ENCODE measurements at regions not wholly inside any gene's neighbourhood (a gene's known extent, or its start where the extent isn't known, plus 50 kb on each side); places are given as distances from the start of the nearest gene placed in this dataset.
"Not testable (repeated sequence)": the region's sequence is repeated elsewhere in the genome, so short reads cannot be mapped to it uniquely, and the experiment has no call there.

DNA sequence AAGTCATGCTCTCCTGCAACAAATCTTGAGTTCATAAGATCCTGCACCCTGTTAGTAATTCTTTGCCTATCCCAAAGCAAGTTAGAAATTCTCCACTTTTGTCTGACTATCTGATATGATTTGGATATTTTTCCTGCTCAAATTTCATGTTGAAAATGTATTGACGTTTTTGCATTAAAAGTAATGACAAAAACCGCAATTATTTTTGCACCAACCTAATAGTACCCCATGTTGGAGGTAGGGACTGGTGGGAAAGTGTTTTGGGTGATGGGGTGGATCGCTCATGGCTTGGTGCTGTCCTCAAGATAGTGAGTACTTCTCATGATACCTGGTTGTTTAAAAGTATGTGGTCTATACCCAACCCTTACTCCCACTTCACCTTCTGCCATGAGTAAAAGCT lies 713.4 kb downstream of the CDH18 start:
- ChIA-PET CTCF (no interaction called here), POLR2A (no interaction called here)

DNA sequence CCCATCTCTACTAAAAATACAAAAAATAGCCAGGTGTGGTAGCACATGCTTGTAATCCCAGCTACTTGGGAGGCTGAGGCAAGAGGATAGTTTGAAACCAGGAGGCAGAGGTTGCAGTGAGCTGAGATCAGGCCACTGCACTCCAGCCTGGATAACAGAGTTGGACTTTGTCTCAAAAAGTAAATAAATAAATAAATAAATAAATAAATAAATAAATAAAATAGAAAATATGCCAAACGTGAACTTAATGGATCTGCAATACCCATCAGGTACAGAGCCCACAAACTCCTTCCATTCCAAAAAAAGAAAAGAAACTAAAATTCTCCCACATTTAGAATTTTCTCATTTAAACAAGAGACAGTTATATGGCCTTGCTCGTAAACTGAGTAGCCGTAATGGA lies 702.7 kb downstream of the CDH18 start:
- Mint-ChIP-seq H3K4me3 (no peak overlapping the region), H3K4me1 (ENCODE audit: low read depth) (no peaks in the 10 kb centered on the region), H3K36me3 (no peaks in the 10 kb centered on the region), H3K27ac (no peak overlapping the region), H3K27me3 (no peaks in the 10 kb centered on the region), H3K9me3 (peaks cover 14% of the 10 kb centered on the region)
- POLR2A ChIA-PET, result no interaction called here
- intact Hi-C loops (cut with micrococcal nuclease), result no loop called here
- no peak for DNase-seq
- CTCF ChIA-PET, result no interaction called here

More for the DNA sequence above, 713.4 kb downstream of the CDH18 start:
- H3K36me3 Mint-ChIP-seq, result no peaks in the 10 kb centered on the region
- H3K27me3 Mint-ChIP-seq, result no peaks in the 10 kb centered on the region
- intact Hi-C loops (cut with micrococcal nuclease), result no loop called here
- no peak overlapping the region for H3K4me3 Mint-ChIP-seq
- no peaks in the 10 kb centered on the region for H3K4me1 Mint-ChIP-seq (ENCODE audit: low read depth)
- no peak overlapping the region for H3K27ac Mint-ChIP-seq
- H3K9me3 Mint-ChIP-seq, result peaks cover 17% of the 10 kb centered on the region
- no peak for DNase-seq

DNA sequence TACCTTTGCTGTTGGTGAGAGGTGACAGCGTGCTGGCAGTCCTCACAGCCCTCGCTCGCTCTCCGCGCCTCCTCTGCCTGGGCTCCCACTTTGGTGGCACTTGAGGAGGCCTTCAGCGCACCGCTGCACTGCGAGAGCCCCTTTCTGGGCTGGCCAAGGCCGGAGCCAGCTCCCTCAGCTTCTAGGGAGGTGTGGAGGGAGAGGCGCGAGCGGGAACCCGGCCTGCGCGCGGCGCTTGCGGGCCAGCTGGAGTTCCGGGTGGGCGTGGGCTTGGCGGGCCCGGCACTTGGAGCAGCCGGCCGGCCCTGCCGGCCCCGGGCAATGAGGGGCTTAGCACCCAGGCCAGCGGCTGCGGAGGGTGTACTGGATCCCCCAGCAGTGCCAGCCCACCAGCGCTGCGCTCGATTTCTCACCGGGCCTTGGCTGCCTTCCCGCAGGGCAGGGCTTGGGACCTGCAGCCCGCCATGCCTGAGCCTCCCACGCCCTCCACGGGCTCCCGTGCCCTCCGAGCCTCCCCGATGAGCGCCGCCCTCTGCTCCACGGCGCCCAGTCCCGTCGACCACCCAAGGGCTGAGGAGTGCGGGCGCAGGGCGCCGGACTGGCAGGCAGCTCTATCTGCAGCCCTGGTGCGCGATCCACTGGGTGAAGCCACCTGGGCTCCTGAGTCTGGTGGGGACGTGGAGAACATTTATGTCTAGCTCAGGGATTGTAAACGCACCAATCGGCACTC lies 700.3 kb downstream of the CDH18 start:
- POLR2A ChIA-PET; intact Hi-C loops (cut with micrococcal nuclease); H3K4me3 Mint-ChIP-seq; H3K27ac Mint-ChIP-seq; H3K4me1 Mint-ChIP-seq (ENCODE audit: low read depth); CTCF ChIA-PET; DNase-seq; H3K36me3 Mint-ChIP-seq; H3K27me3 Mint-ChIP-seq: not testable (repeated sequence)
- H3K9me3 Mint-ChIP-seq, result peaks cover 14% of the 10 kb centered on the region

DNA sequence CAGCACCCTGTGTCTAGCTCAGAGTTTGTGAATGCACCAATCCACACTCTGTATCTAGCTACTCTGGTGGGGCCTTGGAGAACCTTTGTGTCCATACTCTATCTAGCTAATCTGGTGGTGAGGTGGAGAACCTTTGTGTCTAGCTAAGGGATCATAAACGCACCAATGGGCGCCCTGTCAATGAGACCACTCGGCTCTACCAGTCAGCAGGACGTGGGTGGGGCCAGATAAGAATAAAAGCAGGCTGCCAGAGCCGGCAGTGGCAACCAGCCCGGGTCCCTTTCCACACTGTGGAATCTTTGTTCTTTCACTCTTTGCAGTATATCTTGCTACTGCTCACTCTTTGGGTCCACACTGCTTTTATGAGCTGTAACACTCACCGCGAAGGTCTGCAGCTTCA lies 699.7 kb downstream of the CDH18 start:
- H3K27ac Mint-ChIP-seq; intact Hi-C loops (cut with micrococcal nuclease); H3K4me1 Mint-ChIP-seq (ENCODE audit: low read depth); CTCF ChIA-PET; POLR2A ChIA-PET; DNase-seq; H3K27me3 Mint-ChIP-seq; H3K4me3 Mint-ChIP-seq; H3K36me3 Mint-ChIP-seq: not testable (repeated sequence)
- peaks cover 14% of the 10 kb centered on the region for H3K9me3 Mint-ChIP-seq

DNA sequence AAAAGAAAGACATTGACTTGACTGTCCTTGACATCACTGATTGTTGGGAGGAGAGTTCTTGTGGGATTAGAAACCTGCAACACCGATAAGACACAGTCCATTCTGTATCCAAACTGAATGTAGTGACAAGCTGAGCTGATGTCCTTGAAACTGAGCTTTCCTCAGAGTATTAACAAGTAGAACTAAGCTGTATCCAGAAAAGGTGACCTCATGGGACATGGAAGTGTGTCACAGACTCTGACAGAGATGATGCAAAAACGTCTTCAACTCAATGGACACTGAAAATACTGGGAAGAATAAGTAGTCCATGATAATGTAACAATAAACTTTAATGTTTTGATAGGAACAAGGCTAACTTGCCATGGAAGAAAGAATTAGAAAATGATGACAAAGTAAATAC lies 690.1 kb downstream of the CDH18 start:
- Mint-ChIP-seq H3K27ac (no peak overlapping the region), H3K27me3 (no peaks in the 10 kb centered on the region), H3K9me3 (peaks cover 3% of the 10 kb centered on the region), H3K4me3 (no peak overlapping the region), H3K4me1 (ENCODE audit: low read depth) (no peaks in the 10 kb centered on the region), H3K36me3 (no peaks in the 10 kb centered on the region)
- intact Hi-C loops (cut with micrococcal nuclease), result no loop called here
- no peak for DNase-seq
- POLR2A ChIA-PET, result no interaction called here
- CTCF ChIA-PET, result no interaction called here

DNA sequence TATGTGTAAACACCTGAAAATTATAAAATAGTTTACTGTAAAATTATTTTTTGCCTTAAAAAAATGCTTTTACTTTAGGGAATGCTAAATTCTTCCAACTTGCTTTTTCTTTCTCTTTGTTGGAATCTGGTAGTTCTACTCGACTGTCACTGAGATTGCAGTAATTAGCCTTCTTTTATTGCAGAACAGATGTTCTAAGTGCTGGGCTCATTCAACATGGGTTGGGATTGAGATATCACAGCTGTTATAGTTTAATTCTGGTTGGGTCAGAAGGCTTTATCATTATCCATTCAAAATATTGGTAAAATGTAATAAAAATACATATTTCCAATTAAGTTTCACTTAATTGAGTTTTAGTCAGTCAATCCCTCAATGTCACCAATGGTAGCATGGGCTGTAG lies 686.7 kb downstream of the CDH18 start:
- no peak overlapping the region for H3K4me3 Mint-ChIP-seq
- H3K4me1 Mint-ChIP-seq (ENCODE audit: low read depth), result no peaks in the 10 kb centered on the region
- no peaks in the 10 kb centered on the region for H3K36me3 Mint-ChIP-seq
- CTCF ChIA-PET, result no interaction called here
- no peak overlapping the region for H3K27ac Mint-ChIP-seq
- DNase-seq, result no peak
- intact Hi-C loops (cut with micrococcal nuclease), result no loop called here
- no peaks in the 10 kb centered on the region for H3K27me3 Mint-ChIP-seq
- POLR2A ChIA-PET, result no interaction called here
- H3K9me3 Mint-ChIP-seq, result peaks cover 3% of the 10 kb centered on the region

DNA sequence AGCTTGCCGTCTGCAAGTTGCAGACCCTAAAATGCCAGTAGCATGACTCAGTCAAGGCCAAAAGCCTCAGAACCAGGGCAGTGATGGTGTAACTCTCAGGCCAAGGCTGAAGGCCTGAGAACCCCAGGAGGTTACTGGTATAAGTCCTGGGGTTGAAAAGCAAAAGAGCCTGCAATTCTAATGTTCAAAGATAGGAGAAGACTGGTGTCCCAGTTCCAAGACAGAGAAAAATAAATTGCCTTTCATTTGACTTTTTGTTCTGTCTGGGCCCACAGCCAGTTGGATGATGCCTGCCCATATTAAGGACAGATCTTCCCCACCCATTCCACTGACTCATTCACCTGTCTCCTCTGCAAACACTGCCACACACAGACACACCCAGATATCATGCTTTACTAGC lies 673.2 kb downstream of the CDH18 start:
- Mint-ChIP-seq H3K27ac (no peak overlapping the region), H3K36me3 (no peaks in the 10 kb centered on the region), H3K27me3 (no peaks in the 10 kb centered on the region), H3K4me3 (no peak overlapping the region), H3K4me1 (ENCODE audit: low read depth) (no peaks in the 10 kb centered on the region), H3K9me3 (peaks cover 16% of the 10 kb centered on the region)
- ChIA-PET POLR2A (no interaction called here), CTCF (no interaction called here)
- DNase-seq, result no peak
- intact Hi-C loops (cut with micrococcal nuclease), result no loop called here

DNA sequence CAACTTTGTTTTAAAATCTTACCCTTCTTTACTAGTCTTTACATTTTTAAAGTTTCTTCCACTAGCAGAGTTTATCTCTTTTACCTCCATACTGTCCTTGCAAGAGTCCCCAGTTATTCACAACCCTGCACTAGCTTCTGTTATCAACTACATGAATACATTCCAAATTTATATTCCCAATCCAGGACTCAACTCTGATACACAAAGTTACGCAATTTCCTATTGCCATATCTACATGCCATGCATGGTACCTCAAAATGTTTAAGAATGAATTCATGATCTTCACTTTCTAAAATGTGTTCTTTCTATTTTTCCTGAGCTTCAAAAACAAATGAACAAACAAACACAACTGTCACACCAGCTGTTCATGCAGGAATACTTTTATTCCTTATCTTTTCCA lies 668.7 kb downstream of the CDH18 start:
- intact Hi-C loops (cut with micrococcal nuclease), result no loop called here
- ChIA-PET POLR2A (no interaction called here), CTCF (no interaction called here)
- H3K36me3 Mint-ChIP-seq, result no peaks in the 10 kb centered on the region
- H3K4me1 Mint-ChIP-seq (ENCODE audit: low read depth), result no peaks in the 10 kb centered on the region
- H3K4me3 Mint-ChIP-seq, result no peak overlapping the region
- H3K9me3 Mint-ChIP-seq, result peaks cover 18% of the 10 kb centered on the region
- DNase-seq, result no peak
- H3K27ac Mint-ChIP-seq, result no peak overlapping the region
- no peaks in the 10 kb centered on the region for H3K27me3 Mint-ChIP-seq

DNA sequence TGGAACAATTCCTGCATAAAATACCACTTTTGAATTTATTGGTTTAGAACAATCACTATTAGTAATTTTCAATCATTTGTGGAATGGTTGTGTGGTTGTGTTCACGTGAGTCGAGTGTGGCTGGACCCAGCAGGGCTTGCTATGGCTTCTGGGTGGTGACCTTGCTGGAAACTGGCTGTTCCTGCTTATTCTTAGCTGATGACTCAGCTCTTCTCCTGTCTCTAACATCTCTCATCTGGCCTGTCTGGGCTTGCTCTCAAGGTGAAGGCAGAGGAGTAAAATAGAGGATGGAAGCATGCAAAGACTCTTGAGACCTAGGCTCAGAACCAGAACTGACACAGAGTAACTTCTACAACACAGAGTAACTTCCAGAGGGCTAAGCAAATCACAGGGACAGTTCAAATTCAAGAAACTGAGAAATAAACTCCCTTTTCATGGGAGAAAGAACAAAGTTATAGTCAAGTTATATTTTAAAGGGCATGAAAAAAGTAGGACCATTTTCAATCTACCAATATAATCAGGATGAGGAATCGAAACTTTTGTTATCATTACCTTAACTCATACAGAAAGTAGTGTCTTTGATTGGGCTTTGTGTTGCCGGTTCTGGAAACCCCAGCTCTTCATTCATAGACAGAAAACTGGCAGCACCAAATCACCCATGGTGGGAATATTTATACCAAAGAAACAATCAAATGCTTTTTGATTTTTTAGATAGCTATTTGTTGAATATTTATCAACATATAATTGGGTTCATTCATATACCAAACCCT lies 665.1 kb downstream of the CDH18 start:
- DNase-seq, result no peak
- no peaks in the 10 kb centered on the region for H3K4me1 Mint-ChIP-seq (ENCODE audit: low read depth)
- H3K36me3 Mint-ChIP-seq, result no peaks in the 10 kb centered on the region
- H3K27ac Mint-ChIP-seq, result no peak overlapping the region
- CTCF ChIA-PET, result no interaction called here
- H3K4me3 Mint-ChIP-seq, result no peak overlapping the region
- POLR2A ChIA-PET, result no interaction called here
- peaks cover 13% of the 10 kb centered on the region for H3K9me3 Mint-ChIP-seq
- intact Hi-C loops (cut with micrococcal nuclease), result no loop called here
- H3K27me3 Mint-ChIP-seq, result no peaks in the 10 kb centered on the region

DNA sequence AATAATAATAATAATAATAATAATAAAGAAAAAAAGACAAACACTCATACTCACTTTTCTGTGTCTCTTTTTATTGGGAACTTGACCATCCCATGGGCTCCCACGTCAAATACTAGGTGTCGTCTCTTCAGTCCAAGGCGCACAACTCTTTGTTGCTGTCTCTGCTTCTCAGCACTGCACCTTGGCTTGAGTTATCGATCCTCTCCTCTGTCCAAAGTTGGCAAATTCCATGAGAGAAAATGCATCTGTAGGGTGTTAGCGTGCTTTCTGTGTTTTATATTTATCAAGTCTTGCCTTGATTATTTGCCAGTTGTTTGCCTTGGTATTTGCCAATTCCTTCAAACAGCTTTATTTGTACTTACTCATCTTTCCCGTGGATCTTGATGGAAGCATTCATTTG lies 653.7 kb downstream of the CDH18 start:
- H3K9me3 Mint-ChIP-seq, result peaks cover 25% of the 10 kb centered on the region
- H3K4me1 Mint-ChIP-seq (ENCODE audit: low read depth), result no peaks in the 10 kb centered on the region
- no peaks in the 10 kb centered on the region for H3K27me3 Mint-ChIP-seq
- CTCF ChIA-PET, result no interaction called here
- POLR2A ChIA-PET, result no interaction called here
- intact Hi-C loops (cut with micrococcal nuclease), result no loop called here
- H3K36me3 Mint-ChIP-seq, result no peaks in the 10 kb centered on the region
- H3K27ac Mint-ChIP-seq, result no peak overlapping the region
- DNase-seq, result no peak
- no peak overlapping the region for H3K4me3 Mint-ChIP-seq

DNA sequence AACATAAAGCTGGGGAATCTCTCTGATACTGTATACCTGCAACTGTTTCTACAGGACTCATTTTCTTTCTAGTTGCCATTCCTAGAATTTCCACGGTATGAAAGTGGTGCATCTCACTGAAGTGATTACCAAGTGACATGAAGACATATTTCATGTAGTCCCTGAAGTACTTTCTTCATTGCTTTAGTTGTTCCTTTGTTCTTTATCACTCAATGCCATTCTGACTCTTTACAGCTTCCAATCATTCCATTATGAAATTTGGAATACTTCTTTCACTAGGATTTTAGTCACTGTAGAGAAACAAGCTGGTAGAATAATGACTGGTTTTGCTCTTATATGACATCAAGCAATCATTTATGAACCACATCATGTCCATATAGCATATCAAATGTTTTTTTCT lies 645.1 kb downstream of the CDH18 start:
- intact Hi-C loops (cut with micrococcal nuclease), result no loop called here
- CTCF ChIA-PET, result no interaction called here
- H3K27ac Mint-ChIP-seq, result no peak overlapping the region
- H3K4me3 Mint-ChIP-seq, result no peak overlapping the region
- no peaks in the 10 kb centered on the region for H3K4me1 Mint-ChIP-seq (ENCODE audit: low read depth)
- H3K36me3 Mint-ChIP-seq, result no peaks in the 10 kb centered on the region
- peaks cover 22% of the 10 kb centered on the region for H3K9me3 Mint-ChIP-seq
- POLR2A ChIA-PET, result no interaction called here
- H3K27me3 Mint-ChIP-seq, result no peaks in the 10 kb centered on the region
- DNase-seq, result no peak

DNA sequence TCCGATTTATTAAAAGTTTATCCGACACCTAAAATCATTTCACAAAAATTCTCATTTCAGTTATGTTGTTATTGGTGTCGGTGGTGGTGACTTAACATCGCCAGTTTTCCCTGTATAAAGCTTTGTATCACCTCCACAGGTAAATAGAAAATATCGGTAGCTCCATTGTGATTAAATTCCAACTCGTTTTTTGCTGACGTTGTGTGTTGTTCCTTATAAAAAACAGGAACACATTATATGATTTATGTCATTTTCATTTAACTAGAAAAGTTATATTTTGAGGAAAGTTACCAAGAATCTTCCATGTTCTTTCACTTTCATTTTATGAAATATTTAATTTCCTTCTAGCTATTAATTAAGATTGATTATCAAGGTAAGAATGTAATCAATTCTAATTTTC lies 635.9 kb downstream of the CDH18 start:
- intact Hi-C loops (cut with micrococcal nuclease), result no loop called here
- Mint-ChIP-seq H3K27ac (no peak overlapping the region), H3K4me3 (no peak overlapping the region), H3K27me3 (no peaks in the 10 kb centered on the region), H3K4me1 (ENCODE audit: low read depth) (no peaks in the 10 kb centered on the region), H3K9me3 (no peaks in the 10 kb centered on the region), H3K36me3 (no peaks in the 10 kb centered on the region)
- POLR2A ChIA-PET, result no interaction called here
- CTCF ChIA-PET, result no interaction called here
- no peak for DNase-seq

DNA sequence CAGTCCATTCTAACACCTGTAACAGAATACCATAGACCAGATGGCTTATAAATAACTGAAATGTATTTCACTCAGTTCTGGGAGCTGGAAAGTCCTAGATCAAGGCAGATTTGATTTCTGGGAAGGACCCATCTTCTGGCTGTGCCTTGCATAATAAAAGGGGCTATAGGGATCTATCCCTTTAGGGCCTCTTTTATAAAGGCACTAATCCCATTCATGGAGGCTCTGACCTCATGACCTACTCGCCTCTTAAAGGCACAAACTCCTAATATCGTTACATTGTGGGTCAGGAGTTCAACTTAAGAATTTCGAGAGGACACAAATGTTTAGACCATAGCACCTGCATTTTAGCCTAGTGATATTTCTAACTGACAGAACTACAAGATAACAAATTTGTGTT lies 619.0 kb downstream of the CDH18 start:
- Mint-ChIP-seq H3K27ac (no peak overlapping the region), H3K4me3 (no peak overlapping the region), H3K36me3 (no peaks in the 10 kb centered on the region), H3K9me3 (peaks cover 4% of the 10 kb centered on the region), H3K4me1 (ENCODE audit: low read depth) (no peaks in the 10 kb centered on the region), H3K27me3 (no peaks in the 10 kb centered on the region)
- ChIA-PET CTCF (no interaction called here), POLR2A (no interaction called here)
- DNase-seq, result no peak
- intact Hi-C loops (cut with micrococcal nuclease), result no loop called here

Data from activated CD4-positive, alpha-beta memory T cell treated with anti-CD3 and anti-CD28 coated beads for 36 hours (primary cell).